ENCODE measurements at regions not wholly inside any gene's neighbourhood (a gene's known extent, or its start where the extent isn't known, plus 50 kb on each side); places are given as distances from the start of the nearest gene placed in this dataset.
A peak's percentile ranks its signal among the peaks of the same experiment; 100 is the strongest.

DNA sequence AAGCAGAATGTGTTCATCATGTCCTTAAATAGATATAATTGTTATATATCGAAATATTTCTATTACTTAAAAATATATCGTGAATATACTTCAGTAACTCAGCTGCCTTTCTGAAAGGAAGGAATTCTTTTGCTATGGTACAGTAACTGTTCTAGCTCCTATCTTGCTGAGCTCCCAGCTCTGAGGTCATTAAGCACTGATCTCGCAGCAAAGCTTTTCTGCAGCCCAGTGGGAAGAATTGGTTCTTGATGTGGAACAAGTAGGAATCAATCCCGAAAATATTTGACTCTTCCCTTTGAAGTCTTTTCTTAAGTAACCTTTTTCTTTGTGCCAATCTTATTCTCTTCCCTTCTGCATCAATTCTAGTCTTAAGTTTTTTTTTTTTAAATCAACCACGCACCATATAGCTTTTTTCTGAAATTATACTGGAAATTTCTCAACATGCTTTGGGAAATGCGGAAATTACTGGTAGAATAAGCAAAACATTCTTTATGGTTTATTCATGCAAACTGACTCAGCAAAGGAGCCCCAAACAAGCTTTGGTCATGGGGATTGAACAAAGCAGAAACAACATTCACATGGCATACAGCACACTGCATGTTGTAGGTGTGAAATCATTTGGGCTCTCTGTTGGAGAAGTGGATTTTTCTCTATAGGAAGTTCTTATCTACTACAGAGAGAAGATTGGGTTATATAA lies 428.9 kb upstream of the GNPDA2 start:
- Histone ChIP-seq H3K9me3 (ENCODE audit: control insufficient read depth, insufficient read depth, low read depth, low read length) (no peaks in the 10 kb centered on the region), H3K27me3 (ENCODE audit: control insufficient read depth, insufficient read depth, low read length) (no peaks in the 10 kb centered on the region), H3K27ac (ENCODE audit: insufficient read depth, low read length) (no peak overlapping the region), H3K4me1 (ENCODE audit: control insufficient read depth, extremely low read depth, insufficient read depth, low read length) (no peaks in the 10 kb centered on the region), H2AFZ (ENCODE audit: low read length) (no peak overlapping the region), H3K36me3 (ENCODE audit: control insufficient read depth, insufficient read depth, low read length) (no peaks in the 10 kb centered on the region), H3K79me2 (ENCODE audit: control insufficient read depth, insufficient read depth, low read length) (no peaks in the 10 kb centered on the region), H3K4me2 (ENCODE audit: extremely low read depth, insufficient read depth, low read length) (no peak overlapping the region), H4K20me1 (ENCODE audit: control insufficient read depth, extremely low read depth, insufficient read depth, low read length) (no peaks in the 10 kb centered on the region), H3K9ac (ENCODE audit: insufficient read depth, low read length) (no peak overlapping the region), H3K4me3 (replicated peaks in 1 of 4; ENCODE audit: control extremely low read depth in 1 of 4, insufficient read depth in 1 of 4, low read depth in 3 of 4, low read length in 4 of 4) (no peak overlapping the region)
- TF ChIP-seq EZH2 (IDR thresholded peaks at IDR 0.05; ENCODE audit: low read length, missing control alignments): no peak
- TF ChIP-seq, protein P1, sequence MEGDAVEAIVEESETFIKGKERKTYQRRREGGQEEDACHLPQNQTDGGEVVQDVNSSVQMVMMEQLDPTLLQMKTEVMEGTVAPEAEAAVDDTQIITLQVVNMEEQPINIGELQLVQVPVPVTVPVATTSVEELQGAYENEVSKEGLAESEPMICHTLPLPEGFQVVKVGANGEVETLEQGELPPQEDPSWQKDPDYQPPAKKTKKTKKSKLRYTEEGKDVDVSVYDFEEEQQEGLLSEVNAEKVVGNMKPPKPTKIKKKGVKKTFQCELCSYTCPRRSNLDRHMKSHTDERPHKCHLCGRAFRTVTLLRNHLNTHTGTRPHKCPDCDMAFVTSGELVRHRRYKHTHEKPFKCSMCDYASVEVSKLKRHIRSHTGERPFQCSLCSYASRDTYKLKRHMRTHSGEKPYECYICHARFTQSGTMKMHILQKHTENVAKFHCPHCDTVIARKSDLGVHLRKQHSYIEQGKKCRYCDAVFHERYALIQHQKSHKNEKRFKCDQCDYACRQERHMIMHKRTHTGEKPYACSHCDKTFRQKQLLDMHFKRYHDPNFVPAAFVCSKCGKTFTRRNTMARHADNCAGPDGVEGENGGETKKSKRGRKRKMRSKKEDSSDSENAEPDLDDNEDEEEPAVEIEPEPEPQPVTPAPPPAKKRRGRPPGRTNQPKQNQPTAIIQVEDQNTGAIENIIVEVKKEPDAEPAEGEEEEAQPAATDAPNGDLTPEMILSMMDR (conservative IDR thresholded peaks at IDR 0.05 in 1 of 2, IDR thresholded peaks at IDR 0.05 in 1 of 2; ENCODE audit: low read depth in 1 of 2, low read length in 2 of 2): no peak
- peak; percentile 46 to 58 for DNase-seq (ENCODE audit: low read depth in 2 of 2)

DNA sequence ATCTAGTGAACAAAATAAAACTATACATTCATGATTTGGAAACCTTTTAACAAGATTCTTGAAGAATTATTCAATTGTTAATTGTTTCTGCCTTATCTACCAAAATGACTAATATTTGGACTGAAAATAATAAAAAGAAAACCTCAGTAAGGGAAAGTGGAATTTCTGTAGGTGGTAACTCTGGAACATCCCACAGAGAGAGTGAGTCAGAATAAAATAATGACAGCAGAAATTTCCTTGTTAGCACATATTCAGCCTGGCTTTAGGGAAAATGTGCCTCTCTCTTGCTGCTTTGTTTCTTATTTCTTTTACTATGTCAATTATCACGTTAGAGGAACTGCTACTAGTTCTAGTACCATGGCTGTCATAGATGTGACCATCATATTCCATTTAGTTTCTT lies 421.5 kb upstream of the GNPDA2 start:
- Histone ChIP-seq H3K36me3 (ENCODE audit: control insufficient read depth, insufficient read depth, low read length) (no peaks in the 10 kb centered on the region), H3K27me3 (ENCODE audit: control insufficient read depth, insufficient read depth, low read length) (no peaks in the 10 kb centered on the region), H3K4me3 (replicated peaks in 1 of 4; ENCODE audit: control extremely low read depth in 1 of 4, insufficient read depth in 1 of 4, low read depth in 3 of 4, low read length in 4 of 4) (no peak overlapping the region), H3K9me3 (ENCODE audit: control insufficient read depth, insufficient read depth, low read depth, low read length) (no peaks in the 10 kb centered on the region), H3K4me1 (ENCODE audit: control insufficient read depth, extremely low read depth, insufficient read depth, low read length) (no peaks in the 10 kb centered on the region), H3K79me2 (ENCODE audit: control insufficient read depth, insufficient read depth, low read length) (no peaks in the 10 kb centered on the region), H2AFZ (ENCODE audit: low read length) (no peak overlapping the region), H3K27ac (ENCODE audit: insufficient read depth, low read length) (no peak overlapping the region), H3K9ac (ENCODE audit: insufficient read depth, low read length) (no peak overlapping the region), H4K20me1 (ENCODE audit: control insufficient read depth, extremely low read depth, insufficient read depth, low read length) (no peaks in the 10 kb centered on the region), H3K4me2 (ENCODE audit: extremely low read depth, insufficient read depth, low read length) (no peak overlapping the region)
- TF ChIP-seq EZH2 (IDR thresholded peaks at IDR 0.05; ENCODE audit: low read length, missing control alignments): no peak
- TF ChIP-seq, protein P1 (conservative IDR thresholded peaks at IDR 0.05 in 1 of 2, IDR thresholded peaks at IDR 0.05 in 1 of 2; ENCODE audit: low read depth in 1 of 2, low read length in 2 of 2): no peak
- peak in 1 of 2 donors; percentile 36 for DNase-seq (ENCODE audit: low read depth in 2 of 2)

DNA sequence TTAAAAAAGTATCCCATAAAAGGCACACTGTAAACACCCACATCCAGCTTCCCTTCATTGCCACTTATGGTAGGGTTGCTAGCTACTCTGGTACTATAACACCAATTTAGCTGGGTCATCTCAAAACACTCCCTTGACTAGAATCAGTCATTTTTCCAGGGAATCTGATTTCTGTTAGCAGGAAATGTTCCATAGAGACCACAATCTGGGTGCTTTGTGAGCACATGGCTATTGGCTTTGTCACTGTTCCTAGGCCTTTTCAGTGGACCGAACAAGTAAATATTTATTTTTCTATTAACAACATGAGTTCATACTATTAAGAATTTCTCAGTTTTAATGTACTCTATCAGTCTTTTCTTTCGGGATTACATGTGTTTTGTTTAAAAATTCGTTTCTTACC lies 404.7 kb upstream of the GNPDA2 start:
- Histone ChIP-seq H2AFZ (ENCODE audit: low read length) (no peak overlapping the region), H3K9ac (ENCODE audit: insufficient read depth, low read length) (no peak overlapping the region), H3K9me3 (ENCODE audit: control insufficient read depth, insufficient read depth, low read depth, low read length) (no peaks in the 10 kb centered on the region), H3K36me3 (ENCODE audit: control insufficient read depth, insufficient read depth, low read length) (no peaks in the 10 kb centered on the region), H3K27me3 (ENCODE audit: control insufficient read depth, insufficient read depth, low read length) (no peaks in the 10 kb centered on the region), H4K20me1 (ENCODE audit: control insufficient read depth, extremely low read depth, insufficient read depth, low read length) (no peaks in the 10 kb centered on the region), H3K27ac (ENCODE audit: insufficient read depth, low read length) (no peak overlapping the region), H3K4me1 (ENCODE audit: control insufficient read depth, extremely low read depth, insufficient read depth, low read length) (no peaks in the 10 kb centered on the region), H3K4me2 (ENCODE audit: extremely low read depth, insufficient read depth, low read length) (no peak overlapping the region), H3K79me2 (ENCODE audit: control insufficient read depth, insufficient read depth, low read length) (no peaks in the 10 kb centered on the region), H3K4me3 (replicated peaks in 1 of 4; ENCODE audit: control extremely low read depth in 1 of 4, insufficient read depth in 1 of 4, low read depth in 3 of 4, low read length in 4 of 4) (no peak overlapping the region)
- no peak for TF ChIP-seq EZH2 (IDR thresholded peaks at IDR 0.05; ENCODE audit: low read length, missing control alignments)
- TF ChIP-seq, protein P1 (conservative IDR thresholded peaks at IDR 0.05 in 1 of 2, IDR thresholded peaks at IDR 0.05 in 1 of 2; ENCODE audit: low read depth in 1 of 2, low read length in 2 of 2): no peak
- no peak for DNase-seq (ENCODE audit: low read depth in 2 of 2)

All from fibroblast of lung (primary cell).